Fibroblast of skin of left quadriceps (primary cell): ENCODE measurements at regions not wholly inside any gene's neighbourhood (a gene's known extent, or its start where the extent isn't known, plus 50 kb on each side); places are given as distances from the start of the nearest gene placed in this dataset.
"Not testable (repeated sequence)": the region's sequence is repeated elsewhere in the genome, so short reads cannot be mapped to it uniquely, and the experiment has no call there.

Experiments
- DNase-seq, 2 experiments: peaks; one replicate each; pipeline ENCODE4 v3.0.0-alpha.2; 2013; ENCODE audit warnings: low read depth in 2 of 2

GRCh38 chrX:129084291-129084690 is 439.0 kb downstream of the SMARCA1 start:
- DNase-seq = not testable (repeated sequence)

- DNase-seq = peak; percentile 2 to 10
Measured at GRCh38 chrX:129077424-129078170, 445.7 kb downstream of the SMARCA1 start.

GRCh38 chrX:129071390-129071789 is 451.9 kb downstream of the SMARCA1 start:
- no peak for DNase-seq

DNA sequence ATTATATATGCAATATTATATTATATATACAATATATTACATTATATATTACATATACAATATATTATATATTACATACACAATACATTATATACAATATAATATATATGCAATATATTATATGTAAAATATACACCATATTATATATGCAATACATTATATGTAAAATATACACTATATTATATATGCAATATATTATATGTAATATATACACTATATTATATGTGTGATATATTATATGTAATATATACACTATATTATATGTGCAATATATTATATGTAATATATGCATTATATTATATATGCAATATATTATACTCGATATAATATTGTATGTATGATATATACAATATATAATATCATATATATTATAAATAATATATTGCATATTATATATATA is 457.4 kb downstream of the SMARCA1 start:
- DNase-seq = no peak

GRCh38 chrX:129058405-129058804 is 464.9 kb downstream of the SMARCA1 start:
- no peak for DNase-seq

- DNase-seq = no peak
Measured at GRCh38 chrX:129043138-129043537, 480.2 kb downstream of the SMARCA1 start.

DNA sequence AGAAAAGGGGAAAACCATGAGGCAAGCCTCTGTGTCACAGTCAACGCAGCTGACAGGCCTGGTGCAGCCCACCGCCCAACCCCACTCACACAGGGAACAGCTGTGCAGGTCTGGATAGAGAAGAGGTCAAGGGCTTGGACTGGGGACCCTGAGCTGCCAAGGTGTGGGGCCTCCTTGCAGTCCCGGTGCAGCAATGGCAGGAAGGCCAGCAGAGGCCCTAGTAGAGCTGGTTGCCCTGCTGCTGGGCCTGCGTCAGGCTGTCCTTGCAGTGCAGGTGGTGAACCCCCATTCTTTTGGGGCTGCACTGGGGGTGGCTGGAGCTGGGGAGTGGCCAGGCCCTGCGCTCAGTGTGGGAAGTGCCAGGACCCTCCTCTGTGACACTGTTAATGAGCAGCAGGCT is 482.0 kb downstream of the SMARCA1 start:
- no peak for DNase-seq

GRCh38 chrX:129040124-129040523 is 483.2 kb downstream of the SMARCA1 start:
- no peak for DNase-seq

DNA sequence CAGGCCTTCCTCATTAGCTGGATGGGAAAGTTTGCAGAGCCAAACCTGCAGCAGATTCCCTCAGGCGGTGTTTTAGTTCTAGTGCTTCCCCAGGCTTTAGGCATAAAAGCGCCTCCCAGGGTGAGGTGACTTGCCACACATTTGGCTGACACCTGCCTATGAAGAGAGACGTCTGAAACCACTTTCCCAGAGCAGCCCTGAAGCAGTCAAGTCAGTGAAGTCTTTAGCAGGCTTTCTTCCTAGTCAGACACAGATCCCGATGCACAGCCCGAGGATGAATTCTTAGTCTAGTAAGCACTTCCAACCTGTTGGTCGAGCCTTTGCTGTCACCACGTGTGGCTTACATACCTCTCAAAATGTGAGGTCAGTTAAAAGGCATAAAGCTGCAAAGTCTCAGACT is 484.1 kb downstream of the SMARCA1 start:
- no peak for DNase-seq

DNA sequence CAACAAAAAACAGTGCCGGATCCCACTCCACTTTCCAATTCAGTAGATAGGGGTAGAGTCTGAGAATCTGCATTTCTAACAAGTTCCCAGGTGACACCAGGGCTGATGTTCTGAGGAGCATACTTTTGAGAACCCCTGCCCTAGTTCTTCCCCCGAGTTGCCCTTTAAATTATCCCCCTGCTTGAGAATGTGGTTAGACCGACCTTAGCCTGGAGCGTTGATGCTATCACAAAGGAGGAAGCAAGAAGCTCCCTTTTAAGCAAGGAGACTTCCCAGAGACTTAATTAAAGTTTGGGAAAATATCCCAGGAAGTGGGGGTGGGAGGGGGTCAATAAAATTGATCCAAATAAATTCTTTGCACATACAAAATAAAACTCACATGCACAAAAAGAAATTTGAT is 485.9 kb downstream of the SMARCA1 start:
- DNase-seq = no peak

DNA sequence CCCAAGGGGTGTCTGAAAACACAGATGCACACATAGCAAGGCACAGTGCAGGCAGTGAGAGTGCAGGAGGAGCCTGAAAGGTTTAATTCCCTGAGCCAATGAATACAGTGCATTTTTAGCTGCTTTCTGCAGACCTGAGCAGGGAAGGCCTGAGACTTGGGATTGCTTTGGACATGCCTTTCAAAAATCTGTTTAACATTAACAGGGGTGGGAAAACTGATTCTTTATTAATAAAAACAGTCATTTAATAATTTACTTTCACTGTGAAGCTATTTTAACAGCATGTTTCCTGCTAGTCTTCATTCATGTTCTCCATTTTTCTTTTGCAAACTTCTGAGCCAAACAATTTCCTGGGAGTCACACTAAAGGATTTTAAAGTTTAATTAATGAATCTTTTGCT is 488.1 kb downstream of the SMARCA1 start:
- no peak for DNase-seq

GRCh38 chrX:129034196-129034595 is 489.1 kb downstream of the SMARCA1 start:
- DNase-seq = no peak

DNA sequence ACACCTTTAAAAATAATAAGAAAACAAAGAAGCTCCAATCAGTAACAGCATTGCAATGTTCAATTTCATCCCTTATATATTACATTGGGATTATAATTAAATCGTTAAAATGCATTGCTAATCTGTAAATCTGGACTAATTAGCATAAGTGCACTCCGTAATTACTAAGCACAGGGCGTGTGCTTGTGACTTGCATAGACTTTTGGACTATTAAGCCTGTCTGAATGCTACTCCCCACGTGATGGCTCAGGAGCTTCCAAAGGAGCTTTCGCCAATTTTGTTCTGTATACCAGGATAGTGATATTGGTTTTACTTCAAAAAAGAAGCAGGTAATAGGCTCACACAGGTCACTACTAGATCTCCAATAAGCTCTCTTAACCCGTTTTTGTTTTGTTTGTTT is 497.1 kb downstream of the SMARCA1 start:
- DNase-seq = no peak

DNA sequence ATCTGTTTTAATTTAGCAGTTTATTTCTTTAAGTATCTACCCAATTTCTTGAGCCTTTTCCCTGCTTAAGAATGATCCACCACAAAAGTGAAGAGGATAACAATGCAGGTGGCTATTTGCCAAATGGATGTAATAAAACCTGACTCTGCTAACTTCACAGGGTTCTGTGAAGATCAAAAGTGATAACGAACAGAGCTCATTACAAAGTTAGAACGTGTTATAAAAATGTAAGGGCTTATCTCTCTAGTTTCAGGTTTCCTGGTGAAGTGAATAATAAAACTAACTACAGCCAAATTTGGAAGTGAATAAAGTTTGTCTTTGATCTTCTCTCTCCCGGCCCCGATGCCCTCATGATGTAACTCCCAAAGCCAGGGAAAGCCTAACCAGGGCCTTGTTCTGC is 497.9 kb downstream of the SMARCA1 start:
- no peak for DNase-seq

- DNase-seq = no peak
Measured at GRCh38 chrX:129019412-129019811, 503.9 kb downstream of the SMARCA1 start.

DNA sequence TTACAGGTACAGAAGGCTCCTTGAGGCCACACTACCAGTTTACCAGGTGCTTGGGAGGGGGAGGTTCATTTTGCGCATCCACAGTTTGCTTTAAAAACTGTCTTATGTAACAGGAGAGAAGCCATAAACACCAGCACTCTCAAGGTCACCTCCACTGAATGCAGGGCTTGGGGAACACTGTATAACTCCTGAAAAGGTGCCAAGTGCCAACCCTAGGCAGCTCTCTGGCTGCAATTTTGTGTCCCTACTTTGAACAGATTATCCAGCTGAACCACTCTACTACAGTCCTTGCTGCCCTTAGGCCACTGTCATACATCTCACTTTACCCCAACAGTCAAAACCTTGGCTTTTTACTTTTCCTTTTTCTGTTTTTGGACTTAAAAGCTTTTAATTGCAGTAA is 507.9 kb downstream of the SMARCA1 start:
- DNase-seq = no peak

GRCh38 chrX:129013574-129013973 is 509.7 kb downstream of the SMARCA1 start:
- DNase-seq = no peak

GRCh38 chrX:129007631-129008030 is 515.7 kb downstream of the SMARCA1 start:
- DNase-seq = no peak

GRCh38 chrX:129006491-129006890 is 516.8 kb downstream of the SMARCA1 start:
- no peak for DNase-seq

GRCh38 chrX:129000797-129001196 is 522.5 kb downstream of the SMARCA1 start:
- DNase-seq = no peak

- DNase-seq = no peak
Measured at GRCh38 chrX:129000018-129000417, 523.3 kb downstream of the SMARCA1 start.

DNA sequence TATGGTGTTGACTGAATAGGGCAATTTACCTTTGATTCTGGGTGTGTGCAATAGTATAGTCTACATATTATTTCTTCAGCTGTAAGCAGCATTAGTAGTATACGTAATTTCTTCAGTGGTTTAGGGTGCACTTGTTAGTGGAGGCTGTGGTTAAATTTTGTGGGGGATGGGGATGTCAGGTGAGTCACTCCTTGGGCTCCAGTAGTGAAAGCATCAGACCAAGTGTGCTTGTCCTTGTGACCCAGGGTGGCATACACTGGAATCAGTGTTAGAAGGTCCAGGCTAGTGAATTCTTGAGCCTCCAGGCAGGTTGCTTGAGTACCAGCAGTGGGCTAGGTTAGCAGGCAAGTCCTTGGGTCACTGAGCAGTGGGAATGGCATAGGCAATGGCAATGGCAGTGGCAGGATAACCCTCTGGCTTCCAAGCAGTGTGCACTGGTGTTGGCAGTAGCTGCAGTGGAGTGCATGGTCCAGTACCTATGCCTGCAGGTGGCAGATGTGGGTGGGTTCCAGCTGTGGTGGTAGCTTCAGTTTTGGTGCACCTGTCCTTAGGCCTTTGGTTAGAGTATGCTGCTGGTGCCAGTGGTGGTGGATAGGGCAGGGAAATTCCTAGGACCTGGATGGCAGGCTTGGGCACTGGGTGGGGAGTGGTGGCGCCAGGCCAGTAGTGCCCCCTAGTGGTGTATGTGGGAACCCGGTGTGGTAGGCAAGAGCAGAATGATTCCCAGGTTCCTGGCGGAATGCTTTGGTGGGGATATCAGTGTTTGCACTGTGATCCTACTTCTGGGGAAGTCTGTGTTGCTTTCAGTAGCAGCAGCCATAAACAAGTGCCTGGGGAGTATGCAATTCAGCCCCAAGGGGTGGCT is 531.0 kb downstream of the SMARCA1 start:
- DNase-seq = no peak

GRCh38 chrX:128975745-128976144 is 547.5 kb downstream of the SMARCA1 start:
- no peak for DNase-seq
